GM20000 (cell line): ENCODE measurements at regions not wholly inside any gene's neighbourhood (a gene's known extent, or its start where the extent isn't known, plus 50 kb on each side); places are given as distances from the start of the nearest gene placed in this dataset.
"Not testable (repeated sequence)": the region's sequence is repeated elsewhere in the genome, so short reads cannot be mapped to it uniquely, and the experiment has no call there.

ENCODE experiments used
- DNase-seq: peaks from one replicate; pipeline ENCODE4 v3.0.0; 2012; ENCODE audit warnings: low spot score
- CTCF ChIP-seq: IDR thresholded peaks from 2 replicates; pipeline ENCODE4 v1.5.1; 2012; ENCODE audit warnings: mild to moderate bottlenecking, control low read depth; ENCODE audit errors: extremely low read depth, missing control alignments

- TF ChIP-seq CTCF = no peak
- no peak for DNase-seq
These were observed 130.3 kb upstream of the ZNF746 start for GRCh38 chr7:149627911-149628310.

GRCh38 chr7:149626972-149627371 lies 129.4 kb upstream of the ZNF746 start:
- no peak for TF ChIP-seq CTCF
- DNase-seq = no peak

- TF ChIP-seq CTCF = no peak
- DNase-seq = no peak
These were observed 128.4 kb upstream of the ZNF746 start for GRCh38 chr7:149625947-149626392.

GRCh38 chr7:149625340-149625946 lies 127.8 kb upstream of the ZNF746 start:
- DNase-seq = peak; percentile 73
- peak; percentile 89 for TF ChIP-seq CTCF

GRCh38 chr7:149624419-149625339 lies 127.1 kb upstream of the ZNF746 start:
- DNase-seq = peak; percentile 95
- TF ChIP-seq CTCF = peak; percentile 84

- DNase-seq = peak; percentile 49
- TF ChIP-seq CTCF = no peak
These were observed 126.4 kb upstream of the ZNF746 start for GRCh38 chr7:149624006-149624405.

- not testable (repeated sequence) for DNase-seq
These were observed 125.8 kb upstream of the ZNF746 start for GRCh38 chr7:149623262-149623997.
